Epithelial cell of esophagus (primary cell): ENCODE measurements at regions not wholly inside any gene's neighbourhood (a gene's known extent, or its start where the extent isn't known, plus 50 kb on each side); places are given as distances from the start of the nearest gene placed in this dataset.
A peak's percentile ranks its signal among the peaks of the same experiment; 100 is the strongest.

Experiments
- DNase-seq: peaks from one replicate; pipeline ENCODE4 v3.0.0; 2010; ENCODE audit warnings: low read depth
- H3K4me3 ChIP-seq: 2 replicates; pipeline ENCODE4 v1.5.1; 2011; ENCODE audit warnings: mild to moderate bottlenecking, low read length, control low read depth
- CTCF ChIP-seq: IDR thresholded peaks from 2 replicates; pipeline ENCODE4 v1.5.1; 2011; ENCODE audit warnings: low read depth, mild to moderate bottlenecking, low read length, control low read depth, inconsistent platforms; ENCODE audit not compliant: insufficient read depth; ENCODE audit errors: missing control alignments

GRCh38 chr6:95805699-95806098, 210.1 kb upstream of the FUT9 start:
- H3K4me3 ChIP-seq = no peak overlapping the region
- no peak for TF ChIP-seq CTCF
- no peak for DNase-seq

- no peak overlapping the region for H3K4me3 ChIP-seq
- TF ChIP-seq CTCF = no peak
- no peak for DNase-seq
Observed at GRCh38 chr6:95815389-95816056, 200.3 kb upstream of the FUT9 start.

GRCh38 chr6:95819461-95819860, 196.3 kb upstream of the FUT9 start:
- DNase-seq = no peak
- H3K4me3 ChIP-seq = no peak overlapping the region
- no peak for TF ChIP-seq CTCF

GRCh38 chr6:95819939-95820338, 195.8 kb upstream of the FUT9 start:
- peak; percentile 20 for TF ChIP-seq CTCF
- no peak overlapping the region for H3K4me3 ChIP-seq
- DNase-seq = no peak

GRCh38 chr6:95830859-95831557, 184.8 kb upstream of the FUT9 start:
- no peak overlapping the region for H3K4me3 ChIP-seq
- no peak for TF ChIP-seq CTCF
- no peak for DNase-seq

GRCh38 chr6:95837890-95838289, 177.9 kb upstream of the FUT9 start:
- DNase-seq = no peak
- TF ChIP-seq CTCF = no peak
- no peak overlapping the region for H3K4me3 ChIP-seq

GRCh38 chr6:95841560-95841959, 174.2 kb upstream of the FUT9 start:
- DNase-seq = no peak
- no peak for TF ChIP-seq CTCF
- no peak overlapping the region for H3K4me3 ChIP-seq
